HL-60 (cell line): ENCODE measurements at regions not wholly inside any gene's neighbourhood (a gene's known extent, or its start where the extent isn't known, plus 50 kb on each side); places are given as distances from the start of the nearest gene placed in this dataset.

Experiments
- CTCF ChIP-seq: IDR thresholded peaks from one replicate; pipeline ENCODE4 v1.5.1; 2011; ENCODE audit warnings: low read length, control low read depth, inconsistent platforms; ENCODE audit not compliant: insufficient read depth
- POLR2AphosphoS5 ChIP-seq: IDR thresholded peaks from 2 replicates; pipeline ENCODE4 v1.6.1; 2012; ENCODE audit warnings: low read depth
- TF ChIP-seq, protein P1 (sequence below): IDR thresholded peaks from 2 replicates; pipeline ENCODE4 v1.6.1; 2012; ENCODE audit warnings: low read depth; ENCODE audit not compliant: insufficient replicate concordance

GRCh38 chrX:22818061-22818460, 181.7 kb upstream of the DDX53 start:
- TF ChIP-seq CTCF (no peak), POLR2AphosphoS5 (no peak)
- TF ChIP-seq, protein P1, sequence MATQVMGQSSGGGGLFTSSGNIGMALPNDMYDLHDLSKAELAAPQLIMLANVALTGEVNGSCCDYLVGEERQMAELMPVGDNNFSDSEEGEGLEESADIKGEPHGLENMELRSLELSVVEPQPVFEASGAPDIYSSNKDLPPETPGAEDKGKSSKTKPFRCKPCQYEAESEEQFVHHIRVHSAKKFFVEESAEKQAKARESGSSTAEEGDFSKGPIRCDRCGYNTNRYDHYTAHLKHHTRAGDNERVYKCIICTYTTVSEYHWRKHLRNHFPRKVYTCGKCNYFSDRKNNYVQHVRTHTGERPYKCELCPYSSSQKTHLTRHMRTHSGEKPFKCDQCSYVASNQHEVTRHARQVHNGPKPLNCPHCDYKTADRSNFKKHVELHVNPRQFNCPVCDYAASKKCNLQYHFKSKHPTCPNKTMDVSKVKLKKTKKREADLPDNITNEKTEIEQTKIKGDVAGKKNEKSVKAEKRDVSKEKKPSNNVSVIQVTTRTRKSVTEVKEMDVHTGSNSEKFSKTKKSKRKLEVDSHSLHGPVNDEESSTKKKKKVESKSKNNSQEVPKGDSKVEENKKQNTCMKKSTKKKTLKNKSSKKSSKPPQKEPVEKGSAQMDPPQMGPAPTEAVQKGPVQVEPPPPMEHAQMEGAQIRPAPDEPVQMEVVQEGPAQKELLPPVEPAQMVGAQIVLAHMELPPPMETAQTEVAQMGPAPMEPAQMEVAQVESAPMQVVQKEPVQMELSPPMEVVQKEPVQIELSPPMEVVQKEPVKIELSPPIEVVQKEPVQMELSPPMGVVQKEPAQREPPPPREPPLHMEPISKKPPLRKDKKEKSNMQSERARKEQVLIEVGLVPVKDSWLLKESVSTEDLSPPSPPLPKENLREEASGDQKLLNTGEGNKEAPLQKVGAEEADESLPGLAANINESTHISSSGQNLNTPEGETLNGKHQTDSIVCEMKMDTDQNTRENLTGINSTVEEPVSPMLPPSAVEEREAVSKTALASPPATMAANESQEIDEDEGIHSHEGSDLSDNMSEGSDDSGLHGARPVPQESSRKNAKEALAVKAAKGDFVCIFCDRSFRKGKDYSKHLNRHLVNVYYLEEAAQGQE, result no peak
